ENCODE measurements at regions not wholly inside any gene's neighbourhood (a gene's known extent, or its start where the extent isn't known, plus 50 kb on each side); places are given as distances from the start of the nearest gene placed in this dataset.
"Not testable (repeated sequence)": the region's sequence is repeated elsewhere in the genome, so short reads cannot be mapped to it uniquely, and the experiment has no call there.

GRCh38 chr1:5150191-5150590 is 495.8 kb downstream of the AJAP1 start:
- no peak for DNase-seq (ENCODE audit: low read depth, low spot score)

- DNase-seq (ENCODE audit: low read depth, low spot score) = no peak
These were observed 493.4 kb downstream of the AJAP1 start for GRCh38 chr1:5147806-5148205.

GRCh38 chr1:5142389-5142788 is 488.0 kb downstream of the AJAP1 start:
- no peak for DNase-seq (ENCODE audit: low read depth, low spot score)

GRCh38 chr1:5141750-5142149 is 487.3 kb downstream of the AJAP1 start:
- DNase-seq (ENCODE audit: low read depth, low spot score) = no peak

GRCh38 chr1:5140962-5141361 is 486.6 kb downstream of the AJAP1 start:
- no peak for DNase-seq (ENCODE audit: low read depth, low spot score)

GRCh38 chr1:5140136-5140535 is 485.7 kb downstream of the AJAP1 start:
- DNase-seq (ENCODE audit: low read depth, low spot score) = no peak

GRCh38 chr1:5129746-5130355 is 475.4 kb downstream of the AJAP1 start:
- DNase-seq (ENCODE audit: low read depth, low spot score) = no peak

- no peak for DNase-seq (ENCODE audit: low read depth, low spot score)
These were observed 470.8 kb downstream of the AJAP1 start for GRCh38 chr1:5125208-5125607.

GRCh38 chr1:5120559-5120958 is 466.1 kb downstream of the AJAP1 start:
- DNase-seq (ENCODE audit: low read depth, low spot score) = no peak

GRCh38 chr1:5119366-5120234 is 465.2 kb downstream of the AJAP1 start:
- no peak for DNase-seq (ENCODE audit: low read depth, low spot score)

GRCh38 chr1:5118771-5119170 is 464.4 kb downstream of the AJAP1 start:
- DNase-seq (ENCODE audit: low read depth, low spot score) = not testable (repeated sequence)

- not testable (repeated sequence) for DNase-seq (ENCODE audit: low read depth, low spot score)
These were observed 463.9 kb downstream of the AJAP1 start for GRCh38 chr1:5118292-5118691.

GRCh38 chr1:5111581-5111980 is 457.2 kb downstream of the AJAP1 start:
- DNase-seq (ENCODE audit: low read depth, low spot score) = no peak

GRCh38 chr1:5110508-5110907 is 456.1 kb downstream of the AJAP1 start:
- no peak for DNase-seq (ENCODE audit: low read depth, low spot score)

GRCh38 chr1:5109633-5110032 is 455.2 kb downstream of the AJAP1 start:
- DNase-seq (ENCODE audit: low read depth, low spot score) = no peak

- DNase-seq (ENCODE audit: low read depth, low spot score) = no peak
These were observed 454.3 kb downstream of the AJAP1 start for GRCh38 chr1:5108740-5109139.

GRCh38 chr1:5105744-5106143 is 451.3 kb downstream of the AJAP1 start:
- DNase-seq (ENCODE audit: low read depth, low spot score) = no peak

GRCh38 chr1:5099558-5099957 is 445.1 kb downstream of the AJAP1 start:
- no peak for DNase-seq (ENCODE audit: low read depth, low spot score)

GRCh38 chr1:5098981-5099385 is 444.6 kb downstream of the AJAP1 start:
- DNase-seq (ENCODE audit: low read depth, low spot score) = no peak

GRCh38 chr1:5093042-5093441 is 438.6 kb downstream of the AJAP1 start:
- no peak for DNase-seq (ENCODE audit: low read depth, low spot score)

- DNase-seq (ENCODE audit: low read depth, low spot score) = no peak
These were observed 430.3 kb downstream of the AJAP1 start for GRCh38 chr1:5084676-5085075.

- DNase-seq (ENCODE audit: low read depth, low spot score) = no peak
These were observed 412.8 kb downstream of the AJAP1 start for GRCh38 chr1:5067246-5067645.

- DNase-seq (ENCODE audit: low read depth, low spot score) = no peak
These were observed 399.3 kb downstream of the AJAP1 start for GRCh38 chr1:5053744-5054143.
